ENCODE measurements at regions not wholly inside any gene's neighbourhood (a gene's known extent, or its start where the extent isn't known, plus 50 kb on each side); places are given as distances from the start of the nearest gene placed in this dataset.

DNA sequence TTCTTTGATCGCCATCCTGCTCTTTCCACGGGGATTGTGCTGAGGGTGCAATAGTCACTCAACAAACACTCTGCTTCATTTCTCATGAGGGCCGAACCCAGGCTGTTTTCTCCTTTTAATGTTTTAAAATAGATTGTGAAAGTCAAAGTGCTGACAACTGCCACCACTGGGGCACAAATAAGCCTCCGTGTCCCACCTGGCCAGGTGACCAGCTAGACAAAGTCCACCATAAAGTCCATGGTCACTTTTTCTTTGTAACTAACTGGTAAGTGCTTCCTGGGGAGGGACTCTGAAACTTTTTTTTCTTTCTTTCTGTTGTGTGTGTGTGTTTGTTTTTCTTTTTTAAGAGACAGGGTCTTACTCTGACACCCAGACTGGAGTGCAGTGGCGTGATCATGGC, 219.8 kb downstream of the LY86 start:
- Histone ChIP-seq H4K8ac (replicated peaks; ENCODE audit: insufficient read length, low read depth, low read length) (no peak overlapping the region), H3K27me3 (ENCODE audit: insufficient read depth, low read length) (no peaks in the 10 kb centered on the region; the same call in 1 of the 2 replicates), H3K23me2 (ENCODE audit: insufficient read length, low read depth, low read length, poor library complexity, severe bottlenecking) (no peaks in the 10 kb centered on the region), H3K79me1 (ENCODE audit: insufficient read depth, low read depth, low read length, poor library complexity, severe bottlenecking) (no peaks in the 10 kb centered on the region), H3K9me3 (ENCODE audit: control insufficient read depth, low read depth, low read length) (no peaks in the 10 kb centered on the region), H2BK12ac (ENCODE audit: insufficient read length, low read depth, low read length) (no peak overlapping the region), H2AK5ac (ENCODE audit: insufficient read length, low read length) (no peak overlapping the region), H3K4ac (ENCODE audit: low read depth, low read length) (no peak overlapping the region), H2BK20ac (ENCODE audit: low read depth, low read length, poor library complexity, severe bottlenecking) (no peak overlapping the region), H3K4me1 (ENCODE audit: insufficient read depth, low read length) (peaks cover 11% of the 10 kb centered on the region), H2BK5ac (ENCODE audit: insufficient read length, low read length) (no peak overlapping the region), H3K79me2 (ENCODE audit: insufficient read depth, low read length) (no peaks in the 10 kb centered on the region), H3K23ac (ENCODE audit: insufficient read length, low read depth, low read length) (no peak overlapping the region), H4K5ac (ENCODE audit: insufficient read length, low read depth, low read length) (no peak overlapping the region), H3K14ac (ENCODE audit: insufficient read depth, low read length) (no peak overlapping the region), H3K27ac (ENCODE audit: insufficient read length, low read depth, low read length) (no peak overlapping the region), H3K4me2 (ENCODE audit: insufficient read depth, insufficient read length, low read length) (no peak overlapping the region), H3K56ac (ENCODE audit: insufficient read length, low read depth, low read length) (no peak overlapping the region), H2BK15ac (ENCODE audit: low read depth, low read length) (no peak overlapping the region), H2BK120ac (ENCODE audit: low read depth, low read length, poor library complexity, severe bottlenecking) (no peak overlapping the region), H3K18ac (ENCODE audit: insufficient read length, low read depth, low read length) (no peak overlapping the region), H4K91ac (ENCODE audit: insufficient read length, low read depth, low read length) (no peak overlapping the region), H3K9ac (ENCODE audit: extremely low read depth, insufficient read length, low read length) (no peak overlapping the region), H2AFZ (ENCODE audit: low read length) (no peak overlapping the region), H3T11ph (ENCODE audit: low read length) (no peak overlapping the region), H4K20me1 (ENCODE audit: control insufficient read depth, insufficient read depth, insufficient read length) (no peaks in the 10 kb centered on the region)
- TF ChIP-seq, protein P1, sequence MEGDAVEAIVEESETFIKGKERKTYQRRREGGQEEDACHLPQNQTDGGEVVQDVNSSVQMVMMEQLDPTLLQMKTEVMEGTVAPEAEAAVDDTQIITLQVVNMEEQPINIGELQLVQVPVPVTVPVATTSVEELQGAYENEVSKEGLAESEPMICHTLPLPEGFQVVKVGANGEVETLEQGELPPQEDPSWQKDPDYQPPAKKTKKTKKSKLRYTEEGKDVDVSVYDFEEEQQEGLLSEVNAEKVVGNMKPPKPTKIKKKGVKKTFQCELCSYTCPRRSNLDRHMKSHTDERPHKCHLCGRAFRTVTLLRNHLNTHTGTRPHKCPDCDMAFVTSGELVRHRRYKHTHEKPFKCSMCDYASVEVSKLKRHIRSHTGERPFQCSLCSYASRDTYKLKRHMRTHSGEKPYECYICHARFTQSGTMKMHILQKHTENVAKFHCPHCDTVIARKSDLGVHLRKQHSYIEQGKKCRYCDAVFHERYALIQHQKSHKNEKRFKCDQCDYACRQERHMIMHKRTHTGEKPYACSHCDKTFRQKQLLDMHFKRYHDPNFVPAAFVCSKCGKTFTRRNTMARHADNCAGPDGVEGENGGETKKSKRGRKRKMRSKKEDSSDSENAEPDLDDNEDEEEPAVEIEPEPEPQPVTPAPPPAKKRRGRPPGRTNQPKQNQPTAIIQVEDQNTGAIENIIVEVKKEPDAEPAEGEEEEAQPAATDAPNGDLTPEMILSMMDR (conservative IDR thresholded peaks at IDR 0.05) = no peak
- DNase-seq = no peak
- no peaks in the 10 kb centered on the region; a peak in 1 of 7 replicates for H3K36me3 Mint-ChIP-seq (ENCODE audit: insufficient read depth in 1 of 3, low read depth in 3 of 3)
- no peak overlapping the region for H3K27ac Mint-ChIP-seq
- peaks cover 28 to 33% of the 10 kb centered on the region in 2 experiments for H3K4me1 Mint-ChIP-seq
- WGBS (ENCODE audit: extremely low coverage, insufficient read length, low lambda C conversion rate) = no CpG with 5 or more reads among the region's 5 CpGs
- H3K4me3 Mint-ChIP-seq = no peak overlapping the region
- peaks cover 5% of the 10 kb centered on the region for H3K27me3 Mint-ChIP-seq (ENCODE audit: low read depth)
- H3K9me3 Mint-ChIP-seq = no peaks in the 10 kb centered on the region
